ENCODE measurements at regions not wholly inside any gene's neighbourhood (a gene's known extent, or its start where the extent isn't known, plus 50 kb on each side); places are given as distances from the start of the nearest gene placed in this dataset.

GRCh38 chr13:83414393-83414792, 467.9 kb downstream of the SLITRK1 start:
- H3K4me3 ChIP-seq (ENCODE audit: low read length) = no peak overlapping the region
- no peak for DNase-seq (ENCODE audit: low read depth)
- H3K27me3 ChIP-seq (replicated peaks; ENCODE audit: control insufficient read depth, insufficient read depth, low read length) = no peaks in the 10 kb centered on the region
- no peaks in the 10 kb centered on the region for H3K9me3 ChIP-seq (ENCODE audit: control insufficient read depth, low read length)
- H3K36me3 ChIP-seq (ENCODE audit: control insufficient read depth, insufficient read depth, low read length, severe bottlenecking) = no peaks in the 10 kb centered on the region
- H3K9ac ChIP-seq (ENCODE audit: low read length) = no peak overlapping the region
- H3K4me1 ChIP-seq (ENCODE audit: control insufficient read depth, insufficient read depth, low read length) = no peaks in the 10 kb centered on the region

- Histone ChIP-seq H3K9me3 (ENCODE audit: control insufficient read depth, low read length) (no peaks in the 10 kb centered on the region), H3K9ac (ENCODE audit: low read length) (no peak overlapping the region), H3K4me1 (ENCODE audit: control insufficient read depth, insufficient read depth, low read length) (no peaks in the 10 kb centered on the region), H3K36me3 (ENCODE audit: control insufficient read depth, insufficient read depth, low read length, severe bottlenecking) (no peaks in the 10 kb centered on the region), H3K27me3 (replicated peaks; ENCODE audit: control insufficient read depth, insufficient read depth, low read length) (no peaks in the 10 kb centered on the region), H3K4me3 (ENCODE audit: low read length) (no peak overlapping the region)
- no peak for DNase-seq (ENCODE audit: low read depth)
Measured at GRCh38 chr13:83386609-83387008, 495.7 kb downstream of the SLITRK1 start.

- no peak overlapping the region for H3K4me3 ChIP-seq (ENCODE audit: low read length)
- H3K27me3 ChIP-seq (replicated peaks; ENCODE audit: control insufficient read depth, insufficient read depth, low read length) = no peaks in the 10 kb centered on the region
- no peak overlapping the region for H3K9ac ChIP-seq (ENCODE audit: low read length)
- no peak for DNase-seq (ENCODE audit: low read depth)
- no peaks in the 10 kb centered on the region for H3K36me3 ChIP-seq (ENCODE audit: control insufficient read depth, insufficient read depth, low read length, severe bottlenecking)
- H3K9me3 ChIP-seq (ENCODE audit: control insufficient read depth, low read length) = no peaks in the 10 kb centered on the region
- peaks cover 26% of the 10 kb centered on the region for H3K4me1 ChIP-seq (ENCODE audit: control insufficient read depth, insufficient read depth, low read length)
Measured at GRCh38 chr13:83378908-83379307, 503.4 kb downstream of the SLITRK1 start.

- Histone ChIP-seq H3K4me3 (ENCODE audit: low read length) (no peak overlapping the region), H3K4me1 (ENCODE audit: control insufficient read depth, insufficient read depth, low read length) (peaks cover 26% of the 10 kb centered on the region), H3K36me3 (ENCODE audit: control insufficient read depth, insufficient read depth, low read length, severe bottlenecking) (no peaks in the 10 kb centered on the region), H3K9ac (ENCODE audit: low read length) (no peak overlapping the region), H3K9me3 (ENCODE audit: control insufficient read depth, low read length) (no peaks in the 10 kb centered on the region), H3K27me3 (replicated peaks; ENCODE audit: control insufficient read depth, insufficient read depth, low read length) (no peaks in the 10 kb centered on the region)
- peak; percentile 69 for DNase-seq (ENCODE audit: low read depth)
Measured at GRCh38 chr13:83377491-83377890, 504.8 kb downstream of the SLITRK1 start.

- Histone ChIP-seq H3K4me3 (ENCODE audit: low read length) (no peak overlapping the region), H3K4me1 (ENCODE audit: control insufficient read depth, insufficient read depth, low read length) (peaks cover 16% of the 10 kb centered on the region), H3K36me3 (ENCODE audit: control insufficient read depth, insufficient read depth, low read length, severe bottlenecking) (no peaks in the 10 kb centered on the region), H3K9ac (ENCODE audit: low read length) (no peak overlapping the region), H3K27me3 (replicated peaks; ENCODE audit: control insufficient read depth, insufficient read depth, low read length) (no peaks in the 10 kb centered on the region), H3K9me3 (ENCODE audit: control insufficient read depth, low read length) (peaks cover 4% of the 10 kb centered on the region)
- DNase-seq (ENCODE audit: low read depth) = no peak
Measured at GRCh38 chr13:83372786-83373185, 509.5 kb downstream of the SLITRK1 start.

- Histone ChIP-seq H3K4me3 (ENCODE audit: low read length) (no peak overlapping the region), H3K9me3 (ENCODE audit: control insufficient read depth, low read length) (peaks cover 4% of the 10 kb centered on the region), H3K27me3 (replicated peaks; ENCODE audit: control insufficient read depth, insufficient read depth, low read length) (no peaks in the 10 kb centered on the region), H3K9ac (ENCODE audit: low read length) (no peak overlapping the region), H3K36me3 (ENCODE audit: control insufficient read depth, insufficient read depth, low read length, severe bottlenecking) (no peaks in the 10 kb centered on the region), H3K4me1 (ENCODE audit: control insufficient read depth, insufficient read depth, low read length) (no peaks in the 10 kb centered on the region)
- DNase-seq (ENCODE audit: low read depth) = no peak
Measured at GRCh38 chr13:83365723-83366122, 516.6 kb downstream of the SLITRK1 start.

- H3K36me3 ChIP-seq (ENCODE audit: control insufficient read depth, insufficient read depth, low read length, severe bottlenecking) = no peaks in the 10 kb centered on the region
- H3K9me3 ChIP-seq (ENCODE audit: control insufficient read depth, low read length) = no peaks in the 10 kb centered on the region
- H3K4me1 ChIP-seq (ENCODE audit: control insufficient read depth, insufficient read depth, low read length) = no peaks in the 10 kb centered on the region
- H3K4me3 ChIP-seq (ENCODE audit: low read length) = no peak overlapping the region
- H3K9ac ChIP-seq (ENCODE audit: low read length) = no peak overlapping the region
- no peak for DNase-seq (ENCODE audit: low read depth)
- no peaks in the 10 kb centered on the region for H3K27me3 ChIP-seq (replicated peaks; ENCODE audit: control insufficient read depth, insufficient read depth, low read length)
Measured at GRCh38 chr13:83355041-83355440, 527.2 kb downstream of the SLITRK1 start.

- H3K9me3 ChIP-seq (ENCODE audit: control insufficient read depth, low read length) = no peaks in the 10 kb centered on the region
- DNase-seq (ENCODE audit: low read depth) = no peak
Measured at GRCh38 chr13:83352391-83352790, 529.9 kb downstream of the SLITRK1 start.

GRCh38 chr13:83350569-83350968, 531.7 kb downstream of the SLITRK1 start:
- H3K9me3 ChIP-seq (ENCODE audit: control insufficient read depth, low read length) = no peaks in the 10 kb centered on the region
- H3K9ac ChIP-seq (ENCODE audit: low read length) = no peak overlapping the region
- no peaks in the 10 kb centered on the region for H3K27me3 ChIP-seq (replicated peaks; ENCODE audit: control insufficient read depth, insufficient read depth, low read length)
- H3K4me1 ChIP-seq (ENCODE audit: control insufficient read depth, insufficient read depth, low read length) = no peaks in the 10 kb centered on the region
- H3K4me3 ChIP-seq (ENCODE audit: low read length) = no peak overlapping the region
- peak; percentile 42 for DNase-seq (ENCODE audit: low read depth)
- no peaks in the 10 kb centered on the region for H3K36me3 ChIP-seq (ENCODE audit: control insufficient read depth, insufficient read depth, low read length, severe bottlenecking)

More at GRCh38 chr13:83352391-83352790, 529.9 kb downstream of the SLITRK1 start:
- Histone ChIP-seq H3K36me3 (ENCODE audit: control insufficient read depth, insufficient read depth, low read length, severe bottlenecking) (no peaks in the 10 kb centered on the region), H3K4me3 (ENCODE audit: low read length) (no peak overlapping the region), H3K9ac (ENCODE audit: low read length) (no peak overlapping the region), H3K4me1 (ENCODE audit: control insufficient read depth, insufficient read depth, low read length) (no peaks in the 10 kb centered on the region), H3K27me3 (replicated peaks; ENCODE audit: control insufficient read depth, insufficient read depth, low read length) (no peaks in the 10 kb centered on the region)

GRCh38 chr13:83344518-83344917, 537.8 kb downstream of the SLITRK1 start:
- Histone ChIP-seq H3K4me3 (ENCODE audit: low read length) (no peak overlapping the region), H3K36me3 (ENCODE audit: control insufficient read depth, insufficient read depth, low read length, severe bottlenecking) (no peaks in the 10 kb centered on the region)

GRCh38 chr13:83340170-83340569, 542.1 kb downstream of the SLITRK1 start:
- no peaks in the 10 kb centered on the region for H3K4me1 ChIP-seq (ENCODE audit: control insufficient read depth, insufficient read depth, low read length)
- no peak overlapping the region for H3K4me3 ChIP-seq (ENCODE audit: low read length)
- H3K27me3 ChIP-seq (replicated peaks; ENCODE audit: control insufficient read depth, insufficient read depth, low read length) = no peaks in the 10 kb centered on the region
- DNase-seq (ENCODE audit: low read depth) = no peak
- no peak overlapping the region for H3K9ac ChIP-seq (ENCODE audit: low read length)
- H3K36me3 ChIP-seq (ENCODE audit: control insufficient read depth, insufficient read depth, low read length, severe bottlenecking) = no peaks in the 10 kb centered on the region
- no peaks in the 10 kb centered on the region for H3K9me3 ChIP-seq (ENCODE audit: control insufficient read depth, low read length)

More at GRCh38 chr13:83344518-83344917, 537.8 kb downstream of the SLITRK1 start:
- DNase-seq (ENCODE audit: low read depth) = no peak
- Histone ChIP-seq H3K9ac (ENCODE audit: low read length) (no peak overlapping the region), H3K9me3 (ENCODE audit: control insufficient read depth, low read length) (no peaks in the 10 kb centered on the region), H3K27me3 (replicated peaks; ENCODE audit: control insufficient read depth, insufficient read depth, low read length) (no peaks in the 10 kb centered on the region), H3K4me1 (ENCODE audit: control insufficient read depth, insufficient read depth, low read length) (no peaks in the 10 kb centered on the region)

GRCh38 chr13:83333614-83334388, 548.5 kb downstream of the SLITRK1 start:
- no peaks in the 10 kb centered on the region for H3K36me3 ChIP-seq (ENCODE audit: control insufficient read depth, insufficient read depth, low read length, severe bottlenecking)
- no peak for DNase-seq (ENCODE audit: low read depth)
- no peaks in the 10 kb centered on the region for H3K9me3 ChIP-seq (ENCODE audit: control insufficient read depth, low read length)
- H3K9ac ChIP-seq (ENCODE audit: low read length) = no peak overlapping the region
- H3K27me3 ChIP-seq (replicated peaks; ENCODE audit: control insufficient read depth, insufficient read depth, low read length) = no peaks in the 10 kb centered on the region
- H3K4me1 ChIP-seq (ENCODE audit: control insufficient read depth, insufficient read depth, low read length) = no peaks in the 10 kb centered on the region
- no peak overlapping the region for H3K4me3 ChIP-seq (ENCODE audit: low read length)
